Heart left ventricle (tissue), 16 donors: ENCODE measurements at regions not wholly inside any gene's neighbourhood (a gene's known extent, or its start where the extent isn't known, plus 50 kb on each side); places are given as distances from the start of the nearest gene placed in this dataset.
A peak's percentile ranks its signal among the peaks of the same experiment; 100 is the strongest.

Source experiments
- ATAC-seq, 4 donors: fragments of 200-7000 bp; cut with Tn5 transposase; one replicate each; pipeline ENCODE4 v1.9.1; 2020 to 2022; ENCODE audit warnings: moderate library complexity in 4 of 4, mild to moderate bottlenecking in 3 of 4, moderate number of reproducible peaks in 1 of 4
- DNase-seq, 5 donors: peaks; one replicate each; pipeline ENCODE4 v3.0.0-alpha.2; 2020
- H3K27ac ChIP-seq, 12 donors: fragments of 200-600 bp; sonication (generic) in 4 of 12; one replicate each; pipeline versions ENCODE4 v1.5.0 to v1.8.0; 2016 to 2022; ENCODE audit warnings: mild to moderate bottlenecking in 2 of 12
- H3K27me3 ChIP-seq, 9 donors: fragments of 200-600 bp; sonication (generic) in 2 of 9; one replicate each; pipeline versions ENCODE4 v1.5.1 to v1.8.0; 2016 to 2022; ENCODE audit warnings: mild to moderate bottlenecking in 3 of 9
- H3K36me3 ChIP-seq, 9 donors: fragments of 200-600 bp; sonication (generic) in 2 of 9; one replicate each; pipeline versions ENCODE4 v1.5.0 to v1.8.0; 2018 to 2022; ENCODE audit warnings: mild to moderate bottlenecking in 2 of 9
- H3K4me1 ChIP-seq, 12 donors: fragments of 200-600 bp; sonication (generic) in 4 of 12; one replicate each; pipeline versions ENCODE4 v1.5.0 to v1.8.0; 2016 to 2022; ENCODE audit warnings: mild to moderate bottlenecking in 3 of 12
- H3K4me3 ChIP-seq, 12 donors: fragments of 200-600 bp; sonication (generic) in 4 of 12; one replicate each; pipeline versions ENCODE4 v1.5.0 to v1.8.0; 2017 to 2022; ENCODE audit warnings: mild to moderate bottlenecking in 9 of 12, moderate library complexity in 4 of 12
- H3K9me3 ChIP-seq, 12 donors: fragments of 200-600 bp; sonication (generic) in 4 of 12; one replicate each; pipeline versions ENCODE4 v1.5.0 to v1.8.0; 2016 to 2022; ENCODE audit warnings: mild to moderate bottlenecking in 1 of 12
- CTCF ChIP-seq, 12 donors: fragments of 200-600 bp; sonication (generic) in 4 of 12; IDR thresholded peaks; one replicate each; pipeline versions ENCODE4 v1.5.0 to v1.8.0; 2018 to 2022; ENCODE audit warnings: antibody characterized with exemption in 12 of 12, mild to moderate bottlenecking in 5 of 12
- POLR2A ChIP-seq, 2 donors: fragments of 450-650 bp; IDR thresholded peaks; one replicate each; pipeline ENCODE4 v1.6.1; 2017; ENCODE audit warnings: antibody characterized with exemption in 2 of 2, mild to moderate bottlenecking in 2 of 2, moderate library complexity in 2 of 2
- WGBS, 4 donors: extraction: QIAGEN DNeasy Blood & Tissue Kit in 2 of 4; methylation state at CpG; one replicate each; pipeline versions ENCODE4 v1.1.5 to v1.1.7; 2013 to 2018; 5-methylcytosine and 5-hydroxymethylcytosine counted together
- intact Hi-C, 10 donors: fragments of 100-400 bp; cut with DNase I; formaldehyde crosslinking; loops; one replicate each; pipeline versions ENCODE4 v1.11.1 to v1.14.2; 2022
- donor health status: ischemic (EF 13 %, LVEDD 7.1; RV severe dilation, severe dysfunction).
- donor health status: healthy with polysubstance abuse.
- donor health status: DM: no; HTN: yes; CAD: no.
- donor health status: DM: no; HTN: no; CAD: no.
- donor health status: ischemic (EF 25% LVEDD 6.9; RV normal size, moderate dysfunction).
- donor health status: ischemic (EF 25% LVEDD 5.7; RV mildly dilated, moderate dysfunction).
- donor health status: healthy.
- donor health status: DM: yes; HTN: yes; CAD: no.
- donor health status: ischemic (EF 35%, LVEDD 5.7; RV mildly dilated, moderate dysfunction).
- donor health status: nonischemic (EF 11% LVEDD 7.7; RV severe dilation, severe dysfunction).
- donor health status: DM: yes; HTN: yes; CAD: no.
- donor health status: PGD.
- donor health status: ischemic (EF 29% LVEDD 5.4; RV normal size, mild dysfunction).
- donor health status: nonischemic (EF 23%, LVEDD 6.1; RV moderate dilation, normal function).

GRCh38 chr2:216974321-216975302 lies 114.7 kb upstream of the TNP1 start:
- peak in 2 of 5 donors; percentile 34 to 53 for DNase-seq
- intact Hi-C loops: loop anchor here in 1 of 10 donors (10.0 kb wide), 1 partner anchor 280 kb away; the partner anchor contains the start of gene IGFBP5

GRCh38 chr2:216971593-216971992 lies 111.7 kb upstream of the TNP1 start:
- H3K4me3 ChIP-seq: no peak overlapping the region
- peak overlapping the region in 2 of 12 donors; percentile 46 to 54 for H3K27ac ChIP-seq
- no peak for DNase-seq
- peak in 3 of 4 donors; percentile 46 to 70 (median 61) for ATAC-seq
- H3K4me1 ChIP-seq: peaks cover 0 to 25% (median 7%) of the 10 kb centered on the region in 12 donors
- no peaks in the 10 kb centered on the region for H3K9me3 ChIP-seq
- H3K27me3 ChIP-seq: no peaks in the 10 kb centered on the region
- no peaks in the 10 kb centered on the region for H3K36me3 ChIP-seq
- 75 to 90% (median 82%) methylated on average over 2 of the region's 2 CpGs for WGBS, 4 donors
- intact Hi-C loops: loop anchor here in 1 of 10 donors (10.0 kb wide), 1 partner anchor 277 kb away; the partner anchor contains the start of gene IGFBP5
- TF ChIP-seq CTCF (IDR thresholded peaks at IDR 0.05) (no peak), POLR2A (IDR thresholded peaks at IDR 0.05) (no peak)

More at GRCh38 chr2:216974321-216975302, 114.7 kb upstream of the TNP1 start:
- WGBS, 4 donors: 45 to 65% (median 57%) methylated on average over 12 of the region's 12 CpGs
- Histone ChIP-seq H3K4me1 (peaks cover 0 to 25% (median 7%) of the 10 kb centered on the region in 12 donors), H3K36me3 (no peaks in the 10 kb centered on the region), H3K4me3 (no peak overlapping the region), H3K27ac (peak overlapping the region in 6 of 12 donors; percentile 12 to 72 (median 46)), H3K9me3 (peaks cover 0 to 4% (median 0%) of the 10 kb centered on the region in 12 donors), H3K27me3 (no peaks in the 10 kb centered on the region)
- no peak for TF ChIP-seq CTCF (IDR thresholded peaks at IDR 0.05)
- TF ChIP-seq POLR2A (IDR thresholded peaks at IDR 0.05): no peak
- peak; percentile 51 to 83 (median 74) for ATAC-seq

GRCh38 chr2:216970359-216970915 lies 110.6 kb upstream of the TNP1 start:
- H3K4me3 ChIP-seq: no peak overlapping the region
- no peak for TF ChIP-seq POLR2A (IDR thresholded peaks at IDR 0.05)
- TF ChIP-seq CTCF (IDR thresholded peaks at IDR 0.05): no peak
- H3K27me3 ChIP-seq: no peaks in the 10 kb centered on the region
- 79 to 93% (median 90%) methylated on average over 2 of the region's 2 CpGs for WGBS, 4 donors
- H3K4me1 ChIP-seq: peaks cover 0 to 25% (median 7%) of the 10 kb centered on the region in 12 donors
- H3K27ac ChIP-seq: no peak overlapping the region
- ATAC-seq (no peak), DNase-seq (no peak)
- H3K36me3 ChIP-seq: no peaks in the 10 kb centered on the region
- no peaks in the 10 kb centered on the region for H3K9me3 ChIP-seq
- intact Hi-C loops: loop anchor here in 1 of 10 donors (10.0 kb wide), 1 partner anchor 276 kb away; the partner anchor contains the start of gene IGFBP5

- ATAC-seq: peak in 1 of 4 donors; percentile 35
Measured at GRCh38 chr2:216967889-216968288, 108.0 kb upstream of the TNP1 start.

More at GRCh38 chr2:216967889-216968288, 108.0 kb upstream of the TNP1 start:
- H3K4me3 ChIP-seq: no peak overlapping the region
- H3K9me3 ChIP-seq: peaks cover 0 to 5% (median 0%) of the 10 kb centered on the region in 12 donors
- peaks cover 0 to 10% (median 0%) of the 10 kb centered on the region in 12 donors for H3K4me1 ChIP-seq
- no peaks in the 10 kb centered on the region for H3K27me3 ChIP-seq
- H3K36me3 ChIP-seq: no peaks in the 10 kb centered on the region
- peak in 2 of 5 donors; percentile 16 to 45 for DNase-seq
- intact Hi-C loops: no loop called here
- no peak for TF ChIP-seq POLR2A (IDR thresholded peaks at IDR 0.05)
- TF ChIP-seq CTCF (IDR thresholded peaks at IDR 0.05): no peak
- 64 to 82% (median 69%) methylated on average over 1 of the region's 1 CpG for WGBS, 4 donors
- H3K27ac ChIP-seq: no peak overlapping the region
